Natural killer cell treated with Interleukin-12 subunit alpha and Interleukin-12 subunit beta and Interleukin-15 and Interleukin-18, amount 100 ng/mL, for 72 hours (primary cell): ENCODE measurements at regions not wholly inside any gene's neighbourhood (a gene's known extent, or its start where the extent isn't known, plus 50 kb on each side); places are given as distances from the start of the nearest gene placed in this dataset.

Source experiments
- ATAC-seq, 2 donors: fragments of 150-1000 bp; cut with Tn5 transposase in 1 of 2; sonication (Bioruptor Pico), chemical (Tn5 transposase) in 1 of 2; 2 replicates each; pipeline ENCODE4 v1.10.0; 2021
- DNase-seq: peaks from one replicate; pipeline ENCODE4 v3.0.0; 2022; ENCODE audit warnings: low spot score
- H3K27ac Mint-ChIP-seq, 2 donors: 1 replicate in 1 of 2; 2 replicates in 1 of 2; pipeline ENCODE4 v1.8.0; 2022; ENCODE audit warnings: mixed read lengths in 2 of 2, mild to moderate bottlenecking in 1 of 2, moderate library complexity in 1 of 2
- H3K27me3 Mint-ChIP-seq, 2 donors: 1 replicate in 1 of 2; 2 replicates in 1 of 2; pipeline ENCODE4 v1.8.0; 2022; ENCODE audit warnings: mixed read lengths in 2 of 2
- H3K36me3 Mint-ChIP-seq: one replicate; pipeline ENCODE4 v1.8.0; 2022; ENCODE audit warnings: mixed read lengths
- H3K4me1 Mint-ChIP-seq, 2 donors: 1 replicate in 1 of 2; 2 replicates in 1 of 2; pipeline ENCODE4 v1.8.0; 2022; ENCODE audit warnings: low read depth in 2 of 2, mixed read lengths in 2 of 2, mild to moderate bottlenecking in 1 of 2
- H3K4me3 Mint-ChIP-seq: one replicate; pipeline ENCODE4 v1.8.0; 2022; ENCODE audit warnings: mixed read lengths
- H3K9me3 Mint-ChIP-seq: 2 replicates; pipeline ENCODE4 v1.8.0; 2022; ENCODE audit warnings: mixed read lengths

DNA sequence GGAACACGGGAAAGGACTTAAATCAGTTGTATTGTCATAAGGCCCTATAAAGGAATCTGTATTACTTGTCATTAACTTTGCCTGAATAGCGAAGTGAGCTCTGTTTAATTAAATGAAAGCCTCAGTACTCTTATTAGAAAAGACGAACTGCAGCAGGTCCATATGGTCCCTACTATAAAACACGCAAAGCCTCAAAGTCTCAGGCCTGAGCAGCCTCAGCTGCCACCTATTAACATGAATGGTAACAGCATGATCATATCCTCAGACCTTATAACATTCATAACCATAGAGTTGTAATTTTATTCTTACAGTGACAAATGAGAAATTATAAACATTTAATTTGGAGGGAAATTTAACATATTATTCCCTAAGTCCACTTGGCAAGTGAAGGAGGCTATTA lies 1113.7 kb upstream of the WWC1 start:
- Mint-ChIP-seq H3K4me3 (no peak overlapping the region), H3K27me3 (no peaks in the 10 kb centered on the region), H3K27ac (no peak overlapping the region), H3K9me3 (peaks cover 17% of the 10 kb centered on the region), H3K4me1 (no peaks in the 10 kb centered on the region), H3K36me3 (no peaks in the 10 kb centered on the region)
- DNase-seq (no peak), ATAC-seq (no peak)

DNA sequence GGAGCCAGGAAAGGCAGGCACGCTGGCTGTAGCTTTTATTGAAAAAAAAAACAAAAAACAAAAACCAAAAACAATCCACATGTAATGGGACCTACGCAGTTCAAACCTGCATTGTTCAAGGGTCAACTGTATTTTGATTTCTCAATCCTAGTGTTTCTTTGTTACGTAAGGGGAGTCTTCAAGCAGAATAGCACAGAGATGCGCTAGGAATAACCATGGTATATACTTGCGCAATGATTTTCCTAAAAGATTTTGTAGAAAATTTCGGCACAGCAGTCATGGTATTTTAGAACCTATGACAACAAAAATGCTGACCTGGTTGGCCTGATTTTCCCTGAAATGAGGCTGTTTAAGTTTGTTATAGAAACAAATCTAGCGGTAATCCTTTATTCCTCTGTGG lies 1110.5 kb upstream of the WWC1 start:
- H3K27me3 Mint-ChIP-seq, result no peaks in the 10 kb centered on the region
- H3K27ac Mint-ChIP-seq, result no peak overlapping the region
- peaks cover 10% of the 10 kb centered on the region for H3K9me3 Mint-ChIP-seq
- no peak for DNase-seq
- no peak for ATAC-seq
- H3K36me3 Mint-ChIP-seq, result no peaks in the 10 kb centered on the region
- H3K4me1 Mint-ChIP-seq, result no peaks in the 10 kb centered on the region
- H3K4me3 Mint-ChIP-seq, result no peak overlapping the region

DNA sequence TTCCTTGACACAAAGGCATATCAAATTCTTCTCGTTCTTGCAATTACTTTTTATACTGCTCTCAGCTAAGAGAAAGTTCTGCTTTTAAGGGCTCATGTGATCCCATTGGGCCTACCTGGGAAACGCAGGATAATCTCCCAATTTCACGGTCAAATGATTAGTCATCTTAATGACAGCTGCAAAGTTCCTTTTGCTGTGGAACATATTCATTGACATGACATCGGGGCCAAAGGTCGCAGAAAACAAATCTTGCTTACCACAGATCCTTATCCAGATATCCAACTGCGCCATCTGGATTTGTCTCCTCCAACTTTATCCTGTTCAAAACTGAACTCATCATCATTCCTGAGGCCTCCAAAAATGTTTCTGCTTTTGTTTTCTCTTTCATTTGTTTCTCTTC lies 1085.6 kb upstream of the WWC1 start:
- Mint-ChIP-seq H3K27ac (no peak overlapping the region), H3K27me3 (no peaks in the 10 kb centered on the region), H3K4me1 (no peaks in the 10 kb centered on the region), H3K9me3 (peaks cover 27% of the 10 kb centered on the region), H3K4me3 (no peak overlapping the region), H3K36me3 (peaks cover 8% of the 10 kb centered on the region)
- DNase-seq (no peak), ATAC-seq (no peak)

DNA sequence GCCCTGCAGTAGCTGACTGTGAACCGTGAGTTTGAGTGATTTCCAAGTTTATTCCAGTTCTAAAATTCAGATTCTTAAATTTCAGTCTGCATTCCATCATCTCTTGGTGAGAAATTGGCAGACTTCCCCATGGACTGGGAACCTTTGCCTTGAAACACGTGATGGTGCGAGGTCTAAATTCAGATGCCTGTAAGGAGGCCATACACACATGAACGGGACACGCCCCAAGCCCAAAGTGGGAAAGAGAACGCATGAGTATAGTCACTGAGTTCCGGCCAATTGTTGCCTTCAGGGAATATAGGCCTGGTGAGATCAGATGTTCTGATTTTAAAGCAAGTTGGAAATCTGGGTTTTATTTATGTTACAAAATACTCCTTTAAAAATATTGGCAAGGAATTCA lies 1084.4 kb upstream of the WWC1 start:
- Mint-ChIP-seq H3K4me1 (no peaks in the 10 kb centered on the region), H3K27me3 (no peaks in the 10 kb centered on the region), H3K27ac (no peak overlapping the region), H3K36me3 (peaks cover 8% of the 10 kb centered on the region), H3K4me3 (no peak overlapping the region), H3K9me3 (peaks cover 25% of the 10 kb centered on the region)
- ATAC-seq, result no peak
- DNase-seq, result no peak

DNA sequence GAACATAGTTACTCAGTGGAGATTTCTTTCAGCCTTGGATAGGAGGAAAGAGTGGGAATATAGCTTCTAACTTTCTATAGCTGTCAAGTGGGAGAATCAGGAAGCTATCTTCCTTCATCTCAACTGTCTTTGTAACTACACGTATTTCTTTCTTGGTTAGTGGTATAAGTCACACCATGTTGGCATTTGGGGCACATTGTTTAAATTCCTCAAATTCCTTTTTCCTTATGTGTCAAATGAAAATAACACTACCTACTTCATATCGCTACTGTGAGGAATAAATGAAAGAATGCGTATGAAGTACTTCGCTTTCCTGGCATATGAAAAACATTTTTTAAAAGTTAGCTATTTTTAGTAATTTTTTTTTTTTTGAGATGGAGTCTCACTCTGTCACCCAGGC lies 1082.5 kb upstream of the WWC1 start:
- ATAC-seq (no peak), DNase-seq (no peak)
- Mint-ChIP-seq H3K27me3 (no peaks in the 10 kb centered on the region), H3K9me3 (peaks cover 10% of the 10 kb centered on the region), H3K4me3 (no peak overlapping the region), H3K27ac (no peak overlapping the region), H3K36me3 (peaks cover 4% of the 10 kb centered on the region), H3K4me1 (no peaks in the 10 kb centered on the region)

DNA sequence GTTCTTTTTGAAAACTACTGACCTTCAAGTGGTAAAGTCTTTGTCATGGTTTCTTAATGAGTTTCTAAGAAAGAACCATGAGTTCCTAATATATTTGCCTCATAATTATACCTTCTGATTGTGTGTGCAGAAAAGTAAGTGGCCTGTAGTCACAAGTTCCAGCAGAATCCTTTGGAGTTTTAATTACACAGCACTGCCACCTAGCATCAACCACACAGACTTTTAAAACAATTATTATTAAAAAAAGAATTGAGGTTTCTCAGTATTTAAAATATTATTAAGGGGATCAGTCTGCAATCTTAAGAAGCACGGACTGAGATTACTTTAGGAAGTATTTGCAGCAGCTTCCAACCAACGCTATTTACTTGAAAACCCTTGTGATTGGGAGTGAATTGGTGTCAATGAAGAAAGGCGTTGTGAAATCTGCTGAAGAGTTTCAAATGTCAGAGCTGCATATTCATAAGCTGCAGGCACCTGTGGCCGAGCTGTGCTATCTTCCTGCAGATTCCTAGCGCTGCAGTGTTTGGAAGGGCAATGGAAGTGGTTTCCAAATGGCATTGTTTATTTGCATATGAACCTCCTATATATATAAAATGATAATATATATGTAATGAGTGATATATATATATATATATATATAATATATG lies 1074.2 kb upstream of the WWC1 start:
- no peak overlapping the region for H3K4me3 Mint-ChIP-seq
- H3K36me3 Mint-ChIP-seq, result no peaks in the 10 kb centered on the region
- H3K4me1 Mint-ChIP-seq, result no peaks in the 10 kb centered on the region
- H3K27ac Mint-ChIP-seq, result no peak overlapping the region
- H3K9me3 Mint-ChIP-seq, result peaks cover 6% of the 10 kb centered on the region
- no peak for ATAC-seq
- no peak for DNase-seq
- no peaks in the 10 kb centered on the region for H3K27me3 Mint-ChIP-seq

DNA sequence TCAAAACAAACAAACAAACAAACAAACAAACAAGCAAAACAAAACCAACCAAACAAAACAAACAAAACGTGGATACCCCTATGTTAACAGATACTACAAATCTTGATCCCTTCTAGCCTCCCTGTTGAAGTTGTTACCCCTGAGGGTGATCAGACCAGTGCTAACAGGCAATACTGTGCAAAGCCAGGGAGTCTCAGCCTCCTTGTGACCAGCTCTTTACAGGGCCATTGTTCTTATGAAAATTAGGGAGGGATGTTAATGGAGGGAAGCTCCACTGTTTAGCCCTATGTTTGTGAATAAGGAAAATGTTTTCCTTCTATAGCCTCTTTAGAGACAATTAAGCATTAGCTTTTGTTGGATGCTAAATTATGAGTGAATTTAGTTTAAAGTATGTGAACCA lies 1072.1 kb upstream of the WWC1 start:
- Mint-ChIP-seq H3K4me3 (no peak overlapping the region), H3K9me3 (peaks cover 9% of the 10 kb centered on the region), H3K27me3 (no peaks in the 10 kb centered on the region), H3K36me3 (no peaks in the 10 kb centered on the region), H3K27ac (no peak overlapping the region), H3K4me1 (no peaks in the 10 kb centered on the region)
- ATAC-seq (no peak), DNase-seq (no peak)

DNA sequence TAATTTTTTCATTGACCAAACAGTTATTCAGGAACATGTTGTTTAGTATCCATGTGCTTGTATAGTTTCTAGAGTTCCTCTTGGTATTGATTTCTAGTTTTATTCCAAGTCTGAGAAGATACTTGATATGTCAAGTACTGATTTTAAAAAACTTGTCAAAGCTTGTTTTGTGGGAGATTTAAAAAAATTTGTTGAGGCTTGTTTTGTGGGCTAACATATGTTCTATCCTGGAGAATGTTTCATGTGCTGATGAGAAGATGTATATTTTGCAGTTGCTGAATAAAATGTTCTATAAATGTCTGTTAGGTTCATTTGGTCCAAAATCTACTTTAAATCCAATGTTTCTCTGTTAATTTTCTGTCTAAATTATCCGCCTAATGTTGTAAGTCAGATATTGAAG lies 1065.1 kb upstream of the WWC1 start:
- no peak overlapping the region for H3K4me3 Mint-ChIP-seq
- ATAC-seq (no peak), DNase-seq (no peak)
- H3K36me3 Mint-ChIP-seq, result peaks cover 5% of the 10 kb centered on the region
- H3K27me3 Mint-ChIP-seq, result no peaks in the 10 kb centered on the region
- H3K4me1 Mint-ChIP-seq, result no peaks in the 10 kb centered on the region
- no peak overlapping the region for H3K27ac Mint-ChIP-seq
- peaks cover 27% of the 10 kb centered on the region for H3K9me3 Mint-ChIP-seq

DNA sequence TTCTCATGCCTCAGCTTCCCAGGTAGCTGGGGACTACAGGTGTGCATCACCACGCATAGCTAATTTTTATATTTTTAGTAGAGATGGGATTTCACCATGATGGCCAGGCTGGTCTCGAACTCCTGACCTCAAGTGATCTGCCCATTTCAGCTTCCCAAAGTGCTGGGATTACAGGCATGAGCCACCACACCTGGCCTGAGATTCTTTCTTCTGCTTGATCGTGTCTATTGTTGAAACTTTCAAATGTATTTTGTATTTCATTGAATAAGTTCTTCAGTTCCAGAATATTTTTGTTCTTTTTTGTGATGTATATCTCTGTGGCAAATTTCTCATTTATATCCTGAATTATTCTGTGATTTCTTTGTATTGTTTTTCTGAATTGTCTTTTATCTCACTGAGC lies 1063.3 kb upstream of the WWC1 start:
- Mint-ChIP-seq H3K4me1 (no peaks in the 10 kb centered on the region), H3K4me3 (no peak overlapping the region), H3K9me3 (peaks cover 33% of the 10 kb centered on the region), H3K27ac (no peak overlapping the region), H3K27me3 (no peaks in the 10 kb centered on the region), H3K36me3 (peaks cover 5% of the 10 kb centered on the region)
- DNase-seq (no peak), ATAC-seq (no peak)

DNA sequence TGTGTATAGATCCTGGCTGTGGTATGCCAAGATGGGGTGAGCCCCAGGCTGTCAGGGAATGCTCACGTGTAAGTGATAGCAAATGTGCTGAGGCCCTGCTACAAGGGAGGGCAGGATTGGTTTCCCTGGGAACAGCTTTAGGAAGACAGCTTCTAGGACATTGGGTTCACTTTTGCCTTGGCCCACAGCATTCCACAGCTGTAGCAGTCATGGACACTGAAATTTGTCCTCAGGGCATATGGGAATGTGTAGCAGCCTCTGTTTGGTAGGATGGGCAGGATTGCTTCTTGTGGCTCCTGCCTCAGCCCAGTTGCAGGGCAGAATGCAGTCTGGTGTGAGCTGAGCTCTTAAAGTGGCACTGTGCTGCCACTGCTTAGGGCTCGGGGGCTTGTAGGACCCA lies 1061.7 kb upstream of the WWC1 start:
- peaks cover 27% of the 10 kb centered on the region for H3K9me3 Mint-ChIP-seq
- no peak for DNase-seq
- H3K4me3 Mint-ChIP-seq, result no peak overlapping the region
- peaks cover 5% of the 10 kb centered on the region for H3K36me3 Mint-ChIP-seq
- no peak for ATAC-seq
- no peaks in the 10 kb centered on the region for H3K27me3 Mint-ChIP-seq
- no peak overlapping the region for H3K27ac Mint-ChIP-seq
- no peaks in the 10 kb centered on the region for H3K4me1 Mint-ChIP-seq

DNA sequence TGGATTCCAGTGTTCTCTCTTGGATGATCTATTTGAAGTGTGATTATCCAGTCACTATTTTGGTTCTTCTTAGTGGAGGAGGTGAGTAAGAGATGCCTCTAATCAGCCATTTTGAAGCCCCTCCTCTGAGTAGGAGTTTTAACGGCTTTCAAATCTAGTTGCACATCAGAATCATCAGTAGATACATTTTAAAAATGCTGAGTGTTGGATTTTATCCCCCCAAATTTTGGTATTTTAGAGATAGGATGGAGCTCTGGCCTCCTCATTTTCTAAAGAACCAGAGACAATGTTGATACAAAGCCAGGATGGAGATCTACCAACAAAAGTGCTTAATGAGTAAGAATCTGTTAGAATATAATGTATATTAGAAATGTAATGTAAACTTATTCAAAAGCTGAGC lies 1061.0 kb upstream of the WWC1 start:
- H3K27ac Mint-ChIP-seq, result no peak overlapping the region
- H3K36me3 Mint-ChIP-seq, result peaks cover 5% of the 10 kb centered on the region
- ATAC-seq, result no peak
- no peak for DNase-seq
- no peaks in the 10 kb centered on the region for H3K4me1 Mint-ChIP-seq
- H3K27me3 Mint-ChIP-seq, result no peaks in the 10 kb centered on the region
- peaks cover 27% of the 10 kb centered on the region for H3K9me3 Mint-ChIP-seq
- no peak overlapping the region for H3K4me3 Mint-ChIP-seq

DNA sequence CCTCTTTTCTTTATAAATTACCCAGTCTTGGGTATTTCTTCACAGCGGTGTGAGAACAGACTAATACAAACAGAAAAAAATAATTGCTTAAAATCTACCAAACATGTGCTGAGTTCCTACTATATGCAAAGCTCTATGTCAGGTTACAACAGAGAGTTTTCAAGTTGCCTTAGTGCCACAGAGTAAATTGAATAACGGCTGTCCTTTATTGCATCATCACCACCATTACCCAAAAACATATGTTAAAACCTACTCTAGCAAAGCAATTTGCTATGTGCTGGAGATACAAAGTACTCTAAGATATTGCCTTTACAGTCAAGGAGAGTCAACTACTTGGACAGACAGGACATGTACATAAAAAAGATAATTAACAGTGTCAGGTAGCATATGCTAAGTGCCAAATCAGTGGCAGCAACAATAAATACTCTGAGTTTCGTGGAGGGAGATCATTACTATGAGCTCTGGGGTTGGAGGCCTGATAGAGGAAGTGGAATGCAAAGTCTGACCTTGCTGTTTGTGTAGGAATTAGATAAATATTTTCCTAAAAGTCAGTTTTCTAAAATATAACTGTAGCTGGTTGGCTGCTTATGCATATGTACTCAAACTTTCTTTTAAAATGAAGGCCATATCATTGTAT lies 1058.7 kb upstream of the WWC1 start:
- no peak overlapping the region for H3K4me3 Mint-ChIP-seq
- H3K36me3 Mint-ChIP-seq, result peaks cover 5% of the 10 kb centered on the region
- no peak for ATAC-seq
- peaks cover 17% of the 10 kb centered on the region for H3K9me3 Mint-ChIP-seq
- no peaks in the 10 kb centered on the region for H3K27me3 Mint-ChIP-seq
- no peak for DNase-seq
- H3K27ac Mint-ChIP-seq, result no peak overlapping the region
- no peaks in the 10 kb centered on the region for H3K4me1 Mint-ChIP-seq

DNA sequence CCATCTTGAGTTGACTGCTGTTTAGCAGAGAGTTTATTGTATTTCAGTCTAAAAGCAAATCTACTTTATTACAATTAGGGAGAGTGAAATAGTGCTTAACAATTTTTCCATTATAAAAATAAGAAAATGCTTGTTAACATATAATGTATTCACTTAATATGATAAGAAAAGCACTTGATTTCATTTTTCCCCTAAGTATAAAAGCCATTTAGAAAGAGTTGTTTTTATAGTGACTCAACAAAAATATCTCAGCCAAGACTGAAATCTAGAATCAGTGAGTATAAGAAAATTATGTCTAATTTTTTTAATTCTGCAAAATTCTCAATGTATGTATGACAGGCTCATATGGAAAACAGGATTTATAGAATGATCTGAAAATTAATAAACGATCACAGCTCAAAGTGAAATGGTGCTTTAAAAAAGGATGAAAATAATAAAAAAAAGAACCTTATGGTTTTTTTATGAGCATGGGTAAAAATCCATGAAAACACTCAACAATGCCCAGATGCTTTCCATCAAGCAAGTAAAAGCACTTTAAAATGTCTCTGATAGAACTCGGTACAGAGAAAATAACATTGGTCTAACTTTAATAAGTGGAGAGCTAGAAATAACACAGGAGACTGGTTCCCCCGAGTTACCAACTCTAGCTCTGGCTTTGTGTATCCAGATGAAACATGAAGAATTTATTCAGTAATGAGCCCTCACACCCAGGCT lies 1057.8 kb upstream of the WWC1 start:
- no peak for DNase-seq
- H3K9me3 Mint-ChIP-seq, result peaks cover 17% of the 10 kb centered on the region
- H3K27me3 Mint-ChIP-seq, result no peaks in the 10 kb centered on the region
- no peaks in the 10 kb centered on the region for H3K4me1 Mint-ChIP-seq
- no peak overlapping the region for H3K27ac Mint-ChIP-seq
- no peaks in the 10 kb centered on the region for H3K36me3 Mint-ChIP-seq
- ATAC-seq, result no peak
- H3K4me3 Mint-ChIP-seq, result no peak overlapping the region

DNA sequence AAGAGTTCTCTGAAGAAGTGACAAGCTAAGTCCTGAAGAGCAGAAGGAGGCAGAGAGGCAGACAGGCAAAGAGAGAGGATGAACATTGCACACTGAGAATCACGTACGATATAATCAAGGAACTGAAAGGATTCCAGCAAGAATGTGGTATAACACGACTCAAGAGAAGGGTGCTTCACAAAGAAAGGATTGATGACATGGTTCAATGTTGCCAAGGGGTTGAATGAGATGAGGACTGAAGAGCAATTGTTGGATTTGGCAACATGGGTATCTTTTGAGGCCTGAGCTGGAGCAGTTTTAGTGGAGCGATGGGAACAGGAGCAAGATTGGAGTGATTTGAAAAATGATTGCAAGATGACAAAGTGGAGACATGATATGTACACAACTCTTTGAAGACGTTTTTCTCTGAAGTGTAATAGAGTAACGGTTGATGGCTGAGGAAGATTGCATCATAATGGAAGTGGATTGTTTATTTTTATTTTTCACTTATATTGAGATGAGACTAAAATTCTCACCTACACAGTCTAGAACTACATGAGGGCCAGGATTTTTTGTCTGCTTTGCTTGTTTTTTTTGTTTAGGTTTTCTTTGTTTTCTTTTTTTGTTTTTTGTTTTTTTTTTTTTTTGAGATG lies 1049.9 kb upstream of the WWC1 start:
- H3K4me3 Mint-ChIP-seq, result no peak overlapping the region
- peaks cover 7% of the 10 kb centered on the region for H3K36me3 Mint-ChIP-seq
- no peaks in the 10 kb centered on the region for H3K27me3 Mint-ChIP-seq

More for the DNA sequence above, 1049.9 kb upstream of the WWC1 start:
- H3K4me1 Mint-ChIP-seq, result no peaks in the 10 kb centered on the region
- no peak for ATAC-seq
- DNase-seq, result no peak
- peaks cover 21% of the 10 kb centered on the region for H3K9me3 Mint-ChIP-seq
- H3K27ac Mint-ChIP-seq, result no peak overlapping the region
